Fibroblast of villous mesenchyme (primary cell): ENCODE measurements at regions not wholly inside any gene's neighbourhood (a gene's known extent, or its start where the extent isn't known, plus 50 kb on each side); places are given as distances from the start of the nearest gene placed in this dataset.

ENCODE experiments used
- DNase-seq: peaks from one replicate; pipeline ENCODE4 v3.0.0-alpha.2; 2010; ENCODE audit warnings: low read depth
- H3K4me3 ChIP-seq: 2 replicates; pipeline ENCODE4 v1.5.1; 2011; ENCODE audit warnings: low read depth, mild to moderate bottlenecking, low read length
- CTCF ChIP-seq: IDR thresholded peaks from 2 replicates; pipeline ENCODE4 v1.5.1; 2012; ENCODE audit warnings: low read depth, mild to moderate bottlenecking, low read length; ENCODE audit not compliant: insufficient read depth

GRCh38 chr20:55714082-55714481 lies 291.2 kb downstream of the CBLN4 start:
- TF ChIP-seq CTCF, result no peak
- no peak overlapping the region for H3K4me3 ChIP-seq
- DNase-seq, result no peak

- no peak for DNase-seq
- no peak overlapping the region for H3K4me3 ChIP-seq
- TF ChIP-seq CTCF, result no peak
Observed at GRCh38 chr20:55704458-55704857, 300.9 kb downstream of the CBLN4 start.

GRCh38 chr20:55701467-55701866 lies 303.9 kb downstream of the CBLN4 start:
- DNase-seq, result no peak
- no peak for TF ChIP-seq CTCF
- H3K4me3 ChIP-seq, result no peak overlapping the region

GRCh38 chr20:55696520-55696919 lies 308.8 kb downstream of the CBLN4 start:
- TF ChIP-seq CTCF, result no peak
- DNase-seq, result no peak
- no peak overlapping the region for H3K4me3 ChIP-seq

- no peak for TF ChIP-seq CTCF
- no peak for DNase-seq
- no peak overlapping the region for H3K4me3 ChIP-seq
Observed at GRCh38 chr20:55693641-55694040, 311.7 kb downstream of the CBLN4 start.

GRCh38 chr20:55685841-55686240 lies 319.5 kb downstream of the CBLN4 start:
- H3K4me3 ChIP-seq, result no peak overlapping the region
- TF ChIP-seq CTCF, result no peak
- DNase-seq, result no peak

GRCh38 chr20:55685425-55685824 lies 319.9 kb downstream of the CBLN4 start:
- no peak overlapping the region for H3K4me3 ChIP-seq
- no peak for DNase-seq
- TF ChIP-seq CTCF, result no peak
